Nephron (organoid): ENCODE measurements at regions not wholly inside any gene's neighbourhood (a gene's known extent, or its start where the extent isn't known, plus 50 kb on each side); places are given as distances from the start of the nearest gene placed in this dataset.

Source experiments
- H3K27ac Mint-ChIP-seq, 3 experiments: 2 replicates each; pipeline ENCODE4 v1.8.0; 2020; ENCODE audit warnings: mixed read lengths in 3 of 3, mild to moderate bottlenecking in 2 of 3, moderate library complexity in 1 of 3
- H3K27me3 Mint-ChIP-seq: 2 replicates; pipeline ENCODE4 v1.8.0; 2021; ENCODE audit warnings: low read depth, mild to moderate bottlenecking, moderate library complexity, mixed read lengths
- H3K36me3 Mint-ChIP-seq: 2 replicates; pipeline ENCODE4 v1.8.0; 2020; ENCODE audit warnings: low read depth, mixed read lengths
- H3K4me1 Mint-ChIP-seq: 2 replicates; pipeline ENCODE4 v1.8.0; 2020; ENCODE audit warnings: mixed read lengths
- H3K4me3 Mint-ChIP-seq, 3 experiments: 2 replicates each; pipeline ENCODE4 v1.8.0; 2020; ENCODE audit warnings: mild to moderate bottlenecking in 3 of 3, mixed read lengths in 3 of 3, moderate library complexity in 2 of 3
- H3K9me3 Mint-ChIP-seq: 2 replicates; pipeline ENCODE4 v1.8.0; 2020; ENCODE audit warnings: mixed read lengths
- CTCF ChIP-seq, 3 experiments: fragments of 200-600 bp; sonication (generic); IDR thresholded peaks; one replicate each; pipeline ENCODE4 v1.5.0; 2021; ENCODE audit warnings: antibody characterized with exemption in 3 of 3; ENCODE audit not compliant: unreplicated experiment in 3 of 3

DNA sequence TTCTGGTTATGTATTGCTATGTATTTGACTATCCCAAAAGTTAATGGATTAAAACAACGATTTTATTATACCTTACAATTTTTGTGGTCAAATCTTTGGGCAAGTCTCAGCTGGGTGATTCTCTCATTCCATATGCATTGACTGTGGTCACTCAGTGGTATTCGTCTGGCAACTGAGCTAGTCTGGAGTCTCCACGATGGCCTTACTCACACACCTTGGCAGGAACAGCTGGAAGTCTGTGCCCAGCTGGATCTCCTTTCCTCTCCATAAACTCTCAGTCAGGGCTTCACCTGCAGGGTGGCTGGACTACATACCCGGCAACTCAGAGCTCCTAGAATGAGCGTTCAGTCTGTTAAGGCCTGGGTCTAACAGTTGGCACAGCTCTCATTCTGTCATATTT, 141.1 kb upstream of the WDFY3 start:
- no peaks in the 10 kb centered on the region for H3K27me3 Mint-ChIP-seq

DNA sequence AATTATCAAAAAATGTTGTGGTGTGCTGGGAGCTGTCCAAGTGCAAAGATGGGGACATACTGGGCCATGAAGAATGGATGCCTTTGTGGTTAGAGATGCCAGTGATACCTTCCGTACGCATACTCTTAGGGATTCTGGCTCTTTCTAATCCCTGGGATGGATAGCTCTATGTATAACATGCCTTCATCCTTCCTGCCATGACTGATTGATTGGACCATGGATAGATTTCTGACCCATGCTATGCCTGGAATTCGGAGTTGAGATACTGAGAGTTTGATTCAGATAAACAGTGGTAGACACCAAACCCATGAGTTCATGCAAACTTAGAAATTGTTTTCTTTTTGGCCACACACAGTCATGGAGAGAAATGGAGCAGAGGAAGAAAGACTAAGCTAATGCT, 147.2 kb upstream of the WDFY3 start:
- no peak for TF ChIP-seq CTCF (IDR thresholded peaks at IDR 0.05; ENCODE audit: unreplicated experiment in 3 of 3)
- H3K27me3 Mint-ChIP-seq = no peaks in the 10 kb centered on the region
- H3K27ac Mint-ChIP-seq = no peak overlapping the region
- H3K9me3 Mint-ChIP-seq = peaks cover 4% of the 10 kb centered on the region
- no peaks in the 10 kb centered on the region for H3K4me1 Mint-ChIP-seq
- no peak overlapping the region for H3K4me3 Mint-ChIP-seq
- H3K36me3 Mint-ChIP-seq = no peaks in the 10 kb centered on the region

More for the DNA sequence above, 141.1 kb upstream of the WDFY3 start:
- no peaks in the 10 kb centered on the region for H3K9me3 Mint-ChIP-seq
- no peak overlapping the region for H3K27ac Mint-ChIP-seq
- TF ChIP-seq CTCF (IDR thresholded peaks at IDR 0.05; ENCODE audit: unreplicated experiment in 3 of 3) = no peak
- H3K4me3 Mint-ChIP-seq = no peak overlapping the region
- no peaks in the 10 kb centered on the region for H3K36me3 Mint-ChIP-seq
- H3K4me1 Mint-ChIP-seq = no peaks in the 10 kb centered on the region

- TF ChIP-seq CTCF (IDR thresholded peaks at IDR 0.05; ENCODE audit: unreplicated experiment in 3 of 3) = no peak
- no peaks in the 10 kb centered on the region for H3K27me3 Mint-ChIP-seq
- no peak overlapping the region for H3K27ac Mint-ChIP-seq
- no peaks in the 10 kb centered on the region for H3K36me3 Mint-ChIP-seq
- H3K4me1 Mint-ChIP-seq = no peaks in the 10 kb centered on the region
- no peak overlapping the region for H3K4me3 Mint-ChIP-seq
- H3K9me3 Mint-ChIP-seq = peaks cover 4% of the 10 kb centered on the region
Measured at GRCh38 chr4:85114526-85114925, 148.0 kb upstream of the WDFY3 start.

DNA sequence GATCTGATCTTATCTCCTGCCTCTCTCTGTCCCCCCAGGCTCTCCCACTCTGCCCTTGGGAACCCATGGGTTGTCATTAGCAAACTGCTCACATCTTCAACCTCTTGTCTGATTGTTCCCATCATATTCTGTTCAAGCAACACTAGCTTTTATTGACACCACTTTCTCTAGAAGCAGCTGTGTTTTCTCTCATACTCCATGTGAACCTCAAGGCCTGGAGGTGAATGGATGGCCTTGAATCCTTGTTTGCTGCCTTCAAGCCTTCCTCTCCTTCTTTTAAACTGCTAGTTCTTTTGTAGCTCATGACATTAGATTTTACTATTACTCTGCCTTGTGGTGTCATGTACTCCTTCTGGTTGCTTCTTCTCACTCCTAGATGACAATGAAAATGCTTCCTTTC, 149.5 kb upstream of the WDFY3 start:
- Mint-ChIP-seq H3K4me3 (no peak overlapping the region), H3K27ac (no peak overlapping the region), H3K27me3 (no peaks in the 10 kb centered on the region), H3K4me1 (no peaks in the 10 kb centered on the region), H3K36me3 (no peaks in the 10 kb centered on the region), H3K9me3 (peaks cover 4% of the 10 kb centered on the region)
- no peak for TF ChIP-seq CTCF (IDR thresholded peaks at IDR 0.05; ENCODE audit: unreplicated experiment in 3 of 3)

DNA sequence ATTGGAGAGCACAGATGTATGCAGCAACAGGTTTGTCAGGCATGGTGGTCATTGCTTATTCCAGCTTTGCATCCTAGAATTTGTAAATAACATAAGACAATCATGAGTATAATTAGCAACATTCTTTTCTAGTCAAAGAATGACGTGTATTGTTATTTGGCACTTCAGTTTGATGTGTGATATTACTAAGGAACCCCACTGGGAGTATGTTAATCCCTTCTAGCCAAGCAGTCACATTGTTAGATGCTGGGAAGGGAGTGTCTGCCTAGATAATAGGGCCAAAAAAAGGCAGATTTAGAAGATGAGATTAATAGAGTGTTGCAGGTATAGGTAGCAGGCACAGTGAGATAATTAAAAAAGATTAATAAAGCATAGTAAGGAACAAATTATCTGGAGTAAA, 159.2 kb upstream of the WDFY3 start:
- H3K4me3 Mint-ChIP-seq = no peak overlapping the region
- no peak overlapping the region for H3K27ac Mint-ChIP-seq
- H3K27me3 Mint-ChIP-seq = no peaks in the 10 kb centered on the region

More for the DNA sequence above, 159.2 kb upstream of the WDFY3 start:
- Mint-ChIP-seq H3K4me1 (peaks cover 9% of the 10 kb centered on the region), H3K9me3 (no peaks in the 10 kb centered on the region), H3K36me3 (no peaks in the 10 kb centered on the region)
- no peak for TF ChIP-seq CTCF (IDR thresholded peaks at IDR 0.05; ENCODE audit: unreplicated experiment in 3 of 3)
